GM13976 (cell line): ENCODE measurements at regions not wholly inside any gene's neighbourhood (a gene's known extent, or its start where the extent isn't known, plus 50 kb on each side); places are given as distances from the start of the nearest gene placed in this dataset.

Experiments used
- DNase-seq: peaks from one replicate; pipeline ENCODE4 v3.0.0; 2012; ENCODE audit warnings: low spot score
- CTCF ChIP-seq: IDR thresholded peaks from 2 replicates; pipeline ENCODE4 v1.5.1; 2012; ENCODE audit warnings: borderline replicate concordance, mild to moderate bottlenecking; ENCODE audit not compliant: insufficient read depth; ENCODE audit errors: extremely low read depth, missing control alignments, control extremely low read depth
- in situ Hi-C: fragments of 300-500 bp; cut with MboI; formaldehyde crosslinking; loops from one replicate; pipeline ENCODE4 v1.12.0; 2022; ENCODE audit warnings: low sequenced_read_pairs, mixed read lengths, inconsistent platforms; ENCODE audit not compliant: unreplicated experiment

GRCh38 chr10:43944381-43945093 is 295.9 kb upstream of the ZNF32 start:
- no peak for DNase-seq
- TF ChIP-seq CTCF = no peak
- in situ Hi-C loops = no loop called here

GRCh38 chr10:43943818-43944360 is 295.2 kb upstream of the ZNF32 start:
- no peak for TF ChIP-seq CTCF
- in situ Hi-C loops = no loop called here
- DNase-seq = no peak

GRCh38 chr10:43943119-43943817 is 294.6 kb upstream of the ZNF32 start:
- DNase-seq = no peak
- no peak for TF ChIP-seq CTCF
- in situ Hi-C loops = no loop called here

- in situ Hi-C loops = no loop called here
- no peak for DNase-seq
- TF ChIP-seq CTCF = no peak
Observed at GRCh38 chr10:43942096-43942850, 293.6 kb upstream of the ZNF32 start.

GRCh38 chr10:43940898-43941837 is 292.5 kb upstream of the ZNF32 start:
- DNase-seq = no peak
- in situ Hi-C loops = no loop called here
- TF ChIP-seq CTCF = no peak
